Activated T-helper 9 cell treated with anti-CD3 and anti-CD28 coated beads, Interleukin-2, amount 50 U/mL, for 16 hours (primary cell): ENCODE measurements at regions not wholly inside any gene's neighbourhood (a gene's known extent, or its start where the extent isn't known, plus 50 kb on each side); places are given as distances from the start of the nearest gene placed in this dataset.

ENCODE experiments used
- DNase-seq: peaks from one replicate; pipeline ENCODE4 v3.0.0-alpha.2; 2020; ENCODE audit warnings: low read depth

- no peak for DNase-seq
These were observed 53.4 kb upstream of the STK17B start for GRCh38 chr2:196224756-196225155.

- DNase-seq = no peak
These were observed 53.8 kb upstream of the STK17B start for GRCh38 chr2:196225213-196225612.

- DNase-seq = no peak
These were observed 54.8 kb upstream of the STK17B start for GRCh38 chr2:196226058-196226706.

GRCh38 chr2:196226707-196227065 is 55.3 kb upstream of the STK17B start:
- DNase-seq = no peak

GRCh38 chr2:196229013-196229412 is 57.6 kb upstream of the STK17B start:
- no peak for DNase-seq

- peak; percentile 46 for DNase-seq
These were observed 58.9 kb upstream of the STK17B start for GRCh38 chr2:196230061-196230854.

GRCh38 chr2:196233021-196233804 is 61.8 kb upstream of the STK17B start:
- DNase-seq = no peak

GRCh38 chr2:196233805-196234475 is 62.6 kb upstream of the STK17B start:
- no peak for DNase-seq

GRCh38 chr2:196234672-196235071 is 63.3 kb upstream of the STK17B start:
- DNase-seq = peak; percentile 46

GRCh38 chr2:196238836-196239380 is 67.5 kb upstream of the STK17B start:
- DNase-seq = no peak

- peak; percentile 63 for DNase-seq
These were observed 68.5 kb upstream of the STK17B start for GRCh38 chr2:196239622-196240587.

- no peak for DNase-seq
These were observed 69.8 kb upstream of the STK17B start for GRCh38 chr2:196241175-196241574.

GRCh38 chr2:196242131-196242620 is 70.8 kb upstream of the STK17B start:
- DNase-seq = no peak

- no peak for DNase-seq
These were observed 73.1 kb upstream of the STK17B start for GRCh38 chr2:196244516-196244915.

- no peak for DNase-seq
These were observed 73.6 kb upstream of the STK17B start for GRCh38 chr2:196244966-196245365.

- no peak for DNase-seq
These were observed 74.2 kb upstream of the STK17B start for GRCh38 chr2:196245378-196246140.

GRCh38 chr2:196247114-196247975 is 76.0 kb upstream of the STK17B start:
- DNase-seq = no peak

- no peak for DNase-seq
These were observed 76.5 kb upstream of the STK17B start for GRCh38 chr2:196247976-196248280.

GRCh38 chr2:196248467-196249094 is 77.2 kb upstream of the STK17B start:
- DNase-seq = no peak
